GM19025 (cell line): ENCODE measurements at regions not wholly inside any gene's neighbourhood (a gene's known extent, or its start where the extent isn't known, plus 50 kb on each side); places are given as distances from the start of the nearest gene placed in this dataset.

ENCODE experiments used
- ATAC-seq: cut with Tn5 transposase; IDR thresholded peaks from one replicate; pipeline ENCODE4 v1.9.1; 2021; ENCODE audit warnings: mild to moderate bottlenecking, low read depth, moderate library complexity; ENCODE audit not compliant: unreplicated experiment

DNA sequence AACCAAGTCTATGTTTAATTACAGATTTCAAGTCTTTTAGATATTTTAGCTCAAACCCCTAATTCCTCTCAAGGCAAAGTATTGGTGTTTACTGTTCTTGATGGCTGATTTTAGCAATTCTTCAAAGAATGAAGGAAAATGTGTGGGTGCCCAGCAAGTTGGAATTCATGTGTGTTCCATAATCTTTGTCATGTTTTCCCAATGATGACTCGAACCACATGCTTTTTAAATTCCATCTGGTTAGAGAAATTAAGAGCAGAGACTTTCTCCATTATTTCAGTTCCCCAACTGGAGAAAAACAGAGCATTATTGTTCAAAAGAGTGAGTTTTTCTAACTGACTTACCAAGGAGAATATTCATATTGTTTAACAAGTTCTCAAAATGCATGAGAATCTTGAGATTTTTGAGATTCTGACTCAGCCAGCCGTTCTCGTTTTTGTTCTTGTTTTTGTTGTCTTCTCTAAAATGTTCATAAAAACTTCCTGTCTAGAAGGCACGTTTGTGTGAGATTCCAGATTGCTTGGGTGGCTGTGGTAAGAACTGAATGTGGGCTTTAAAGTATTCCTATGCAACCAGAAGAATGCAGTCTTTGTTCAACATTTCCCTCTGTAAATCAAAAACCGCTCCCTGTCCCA is 404.7 kb downstream of the IRS2 start:
- ATAC-seq = no peak

DNA sequence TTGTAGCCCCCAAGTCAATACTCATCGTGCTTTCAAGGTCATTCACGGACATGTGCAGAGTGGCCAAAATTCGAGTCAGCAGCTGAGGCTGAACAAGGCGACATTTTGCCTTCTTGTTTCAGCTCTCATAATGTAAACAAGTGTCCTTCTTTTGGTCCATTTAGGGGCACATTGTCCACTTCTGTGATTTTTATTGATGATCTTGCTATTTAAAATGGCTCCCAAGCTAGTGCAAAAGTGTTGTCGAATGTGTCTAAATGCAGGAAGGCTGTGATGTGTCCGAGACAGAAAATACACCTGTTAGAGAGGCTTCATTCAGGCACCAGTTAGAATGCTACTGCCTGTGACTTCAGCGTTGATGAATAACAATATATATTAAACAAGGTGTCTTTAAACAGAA is 405.9 kb downstream of the IRS2 start:
- no peak for ATAC-seq

- ATAC-seq = no peak
Measured at GRCh38 chr13:109379930-109380329, 406.5 kb downstream of the IRS2 start.

- ATAC-seq = no peak
Measured at GRCh38 chr13:109376936-109377335, 409.4 kb downstream of the IRS2 start.

GRCh38 chr13:109374609-109375200 is 411.7 kb downstream of the IRS2 start:
- no peak for ATAC-seq

DNA sequence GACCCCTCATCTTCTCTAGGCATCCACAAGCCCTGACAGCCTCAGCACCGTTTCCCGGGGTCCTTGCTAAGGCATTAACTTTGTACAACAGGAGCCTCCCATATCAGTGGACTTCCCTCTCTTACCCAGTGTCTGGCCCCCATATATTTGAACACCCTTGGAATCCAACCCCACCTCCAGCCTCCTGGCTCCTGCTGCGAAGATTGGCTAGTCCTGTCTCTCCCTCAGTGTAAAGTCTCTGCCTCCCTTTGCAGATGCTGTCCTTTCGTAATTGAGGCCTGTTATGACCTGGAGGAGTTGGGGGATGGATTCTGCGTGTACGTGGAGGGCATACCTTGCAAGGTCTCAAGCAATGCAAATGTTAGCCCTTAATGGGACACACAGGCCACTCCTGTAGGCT is 413.7 kb downstream of the IRS2 start:
- ATAC-seq = no peak

- no peak for ATAC-seq
Measured at GRCh38 chr13:109371066-109371465, 415.3 kb downstream of the IRS2 start.

GRCh38 chr13:109370496-109370895 is 415.9 kb downstream of the IRS2 start:
- no peak for ATAC-seq

- ATAC-seq = no peak
Measured at GRCh38 chr13:109369353-109370052, 416.9 kb downstream of the IRS2 start.

DNA sequence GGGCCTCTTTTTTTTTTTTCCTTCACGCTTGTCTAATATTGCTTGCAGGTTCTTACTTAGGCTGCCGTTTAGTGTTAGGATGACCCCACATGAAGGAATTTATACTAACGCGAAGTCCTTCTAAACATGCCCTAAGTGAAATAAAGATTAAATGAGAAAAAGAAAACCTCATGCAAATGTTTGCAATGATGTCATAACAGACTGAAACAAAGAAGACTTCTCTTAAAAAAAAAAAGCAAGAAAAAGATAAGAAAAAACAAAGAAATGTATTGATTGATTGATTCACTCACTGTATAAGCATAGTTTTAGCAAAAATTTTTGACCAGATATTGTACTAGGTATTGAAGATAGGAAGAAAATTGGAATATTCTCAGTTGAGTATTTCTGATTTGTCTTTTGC is 418.2 kb downstream of the IRS2 start:
- ATAC-seq = no peak

DNA sequence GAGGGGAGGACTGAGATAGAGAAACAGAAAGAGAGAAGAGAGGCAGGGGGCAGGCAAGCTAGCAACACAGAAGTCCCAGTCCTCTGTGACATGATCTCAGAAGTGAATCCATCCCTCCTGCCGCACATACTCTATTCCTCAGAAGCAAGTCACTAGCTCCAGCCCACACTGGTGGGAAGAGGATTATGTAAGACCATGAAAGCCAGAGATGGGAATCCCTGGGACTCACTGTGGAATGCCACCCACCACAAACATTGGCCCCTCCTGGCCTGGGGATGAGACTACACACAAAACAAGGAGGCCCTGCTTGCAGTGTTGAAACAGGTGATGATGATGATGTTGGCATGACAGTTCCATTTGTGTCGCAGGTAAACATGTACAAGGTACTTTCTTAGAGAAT is 419.9 kb downstream of the IRS2 start:
- ATAC-seq = no peak

- ATAC-seq = no peak
Measured at GRCh38 chr13:109363431-109363830, 423.0 kb downstream of the IRS2 start.

GRCh38 chr13:109362616-109363015 is 423.8 kb downstream of the IRS2 start:
- no peak for ATAC-seq

GRCh38 chr13:109361562-109362289 is 424.7 kb downstream of the IRS2 start:
- ATAC-seq = no peak

DNA sequence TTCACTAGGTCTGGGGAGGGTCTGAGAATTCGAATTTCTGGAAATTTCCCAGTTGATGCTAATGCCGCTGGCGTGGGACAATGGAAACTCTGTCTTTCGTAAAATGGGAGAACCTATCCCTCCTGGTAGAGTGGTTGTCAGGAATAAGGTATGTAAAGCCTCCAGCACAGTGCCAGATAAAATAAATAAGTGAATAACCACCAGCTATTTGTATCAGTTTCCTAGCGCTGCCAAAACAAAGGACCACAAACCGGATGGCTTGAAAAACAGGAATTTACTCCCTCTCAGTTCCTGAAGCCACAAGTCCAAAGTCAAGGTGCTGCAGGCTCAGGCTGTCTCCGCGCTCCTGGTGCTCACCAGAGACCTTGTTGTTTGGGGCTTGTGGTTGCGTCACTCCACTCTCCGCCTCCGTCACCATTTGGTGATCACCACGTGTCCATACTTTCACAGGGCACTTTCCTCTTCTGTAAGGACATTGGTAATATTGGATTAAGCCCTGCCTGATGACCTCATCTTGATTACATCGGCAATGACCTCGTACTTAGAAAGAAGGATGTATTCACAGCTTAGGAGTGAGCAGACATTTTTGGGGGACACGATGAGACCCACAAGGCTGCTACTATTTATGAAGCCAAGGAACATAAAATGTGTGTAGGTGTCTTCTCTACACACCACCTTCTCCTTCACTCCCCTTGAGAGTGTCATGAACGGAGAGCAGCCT is 428.5 kb downstream of the IRS2 start:
- no peak for ATAC-seq

DNA sequence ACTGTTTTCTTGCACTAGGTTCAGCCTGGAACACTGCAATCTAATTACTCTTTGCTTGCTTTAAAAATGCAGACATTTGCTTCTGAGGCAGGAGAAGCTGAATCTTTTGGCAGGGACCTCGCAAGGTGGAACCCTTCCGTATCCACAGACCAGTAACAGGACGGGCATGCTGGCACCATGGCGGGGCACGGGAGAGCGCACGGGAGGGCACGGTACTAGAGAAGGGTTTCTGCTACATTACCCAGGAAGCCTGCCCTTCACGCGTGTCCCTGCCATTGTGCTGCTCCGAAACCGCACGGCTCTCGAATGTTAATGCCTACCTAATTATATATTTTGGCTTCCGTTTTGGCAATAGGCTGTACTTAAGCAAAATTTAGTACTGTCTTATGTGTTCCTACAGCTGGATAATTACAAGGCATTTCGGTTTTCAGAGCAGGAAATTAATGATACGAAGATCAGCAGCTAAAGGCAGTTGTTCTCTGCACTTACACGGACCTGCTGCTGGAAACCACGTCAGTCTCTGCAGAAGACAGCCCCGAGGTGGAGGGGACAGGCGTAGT is 430.4 kb downstream of the IRS2 start:
- no peak for ATAC-seq

GRCh38 chr13:109355166-109355565 is 431.2 kb downstream of the IRS2 start:
- no peak for ATAC-seq

- ATAC-seq = no peak
Measured at GRCh38 chr13:109351236-109351635, 435.1 kb downstream of the IRS2 start.

- ATAC-seq = no peak
Measured at GRCh38 chr13:109348519-109349258, 437.7 kb downstream of the IRS2 start.

DNA sequence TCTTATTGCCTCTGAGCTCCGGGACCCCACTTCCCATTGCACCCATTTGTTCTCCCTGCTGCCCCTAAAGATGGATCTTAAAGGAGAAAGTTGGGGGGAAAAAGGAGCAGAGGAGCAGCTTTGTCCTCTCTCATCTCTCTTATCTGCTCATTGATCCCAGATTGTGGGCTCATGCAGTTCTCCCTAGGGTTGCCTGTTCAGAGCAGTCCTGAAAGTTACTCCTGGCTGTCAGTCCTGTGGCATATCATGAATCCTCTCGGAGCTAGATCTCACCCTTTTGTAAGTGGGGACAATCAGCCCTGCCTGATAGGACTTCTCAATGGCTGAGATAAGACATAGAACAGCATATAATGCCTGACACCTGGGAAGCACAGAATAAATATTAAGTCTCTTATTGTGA is 440.3 kb downstream of the IRS2 start:
- ATAC-seq = no peak
